22Rv1 (cell line): ENCODE measurements at regions not wholly inside any gene's neighbourhood (a gene's known extent, or its start where the extent isn't known, plus 50 kb on each side); places are given as distances from the start of the nearest gene placed in this dataset.
"Not testable (repeated sequence)": the region's sequence is repeated elsewhere in the genome, so short reads cannot be mapped to it uniquely, and the experiment has no call there.

Source experiments
- ZFX ChIP-seq: fragments of 450-650 bp; IDR thresholded peaks from 2 replicates; pipeline ENCODE4 v1.6.1; 2017; ENCODE audit warnings: antibody characterized with exemption, borderline replicate concordance
- TF ChIP-seq, protein P1 (sequence below): fragments of 450-650 bp; IDR thresholded peaks from 2 replicates; pipeline ENCODE4 v1.5.1; 2017; ENCODE audit warnings: mild to moderate bottlenecking

DNA sequence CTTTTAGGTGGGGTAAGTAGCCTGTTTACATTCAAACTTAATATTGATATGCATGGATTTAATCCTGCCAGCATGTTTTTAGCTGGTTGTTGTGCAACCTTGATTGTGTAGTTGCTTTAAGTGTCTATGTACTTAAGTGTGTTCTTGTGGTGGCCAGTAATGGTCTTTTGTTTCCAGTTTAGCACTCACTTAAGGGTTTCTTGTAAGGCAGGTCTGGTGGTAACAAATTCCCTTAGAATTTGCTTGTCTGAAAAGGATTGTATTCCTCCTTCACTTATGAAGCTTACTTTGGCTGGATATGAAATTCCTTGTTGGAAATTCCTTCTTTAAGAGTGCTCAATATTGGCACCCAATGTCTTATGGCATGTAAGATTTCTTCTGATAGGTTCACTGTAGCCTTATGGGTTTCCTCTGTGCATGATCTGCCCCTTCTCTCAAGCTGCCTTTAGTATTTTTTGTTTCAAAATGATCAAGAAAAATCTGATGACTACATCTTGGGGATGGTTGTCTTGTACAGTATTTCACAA, 289.0 kb upstream of the C1QTNF3 start:
- TF ChIP-seq, protein P1, sequence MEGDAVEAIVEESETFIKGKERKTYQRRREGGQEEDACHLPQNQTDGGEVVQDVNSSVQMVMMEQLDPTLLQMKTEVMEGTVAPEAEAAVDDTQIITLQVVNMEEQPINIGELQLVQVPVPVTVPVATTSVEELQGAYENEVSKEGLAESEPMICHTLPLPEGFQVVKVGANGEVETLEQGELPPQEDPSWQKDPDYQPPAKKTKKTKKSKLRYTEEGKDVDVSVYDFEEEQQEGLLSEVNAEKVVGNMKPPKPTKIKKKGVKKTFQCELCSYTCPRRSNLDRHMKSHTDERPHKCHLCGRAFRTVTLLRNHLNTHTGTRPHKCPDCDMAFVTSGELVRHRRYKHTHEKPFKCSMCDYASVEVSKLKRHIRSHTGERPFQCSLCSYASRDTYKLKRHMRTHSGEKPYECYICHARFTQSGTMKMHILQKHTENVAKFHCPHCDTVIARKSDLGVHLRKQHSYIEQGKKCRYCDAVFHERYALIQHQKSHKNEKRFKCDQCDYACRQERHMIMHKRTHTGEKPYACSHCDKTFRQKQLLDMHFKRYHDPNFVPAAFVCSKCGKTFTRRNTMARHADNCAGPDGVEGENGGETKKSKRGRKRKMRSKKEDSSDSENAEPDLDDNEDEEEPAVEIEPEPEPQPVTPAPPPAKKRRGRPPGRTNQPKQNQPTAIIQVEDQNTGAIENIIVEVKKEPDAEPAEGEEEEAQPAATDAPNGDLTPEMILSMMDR, result not testable (repeated sequence)
- not testable (repeated sequence) for TF ChIP-seq ZFX
